Activated naive CD4-positive, alpha-beta T cell treated with anti-CD3 and anti-CD28 coated beads, Interleukin-2, amount 50 U/mL, for 16 hours (primary cell): ENCODE measurements at regions not wholly inside any gene's neighbourhood (a gene's known extent, or its start where the extent isn't known, plus 50 kb on each side); places are given as distances from the start of the nearest gene placed in this dataset.
"Not testable (repeated sequence)": the region's sequence is repeated elsewhere in the genome, so short reads cannot be mapped to it uniquely, and the experiment has no call there.

Experiments used
- DNase-seq: peaks from one replicate; pipeline ENCODE4 v3.0.0-alpha.2; 2020

DNA sequence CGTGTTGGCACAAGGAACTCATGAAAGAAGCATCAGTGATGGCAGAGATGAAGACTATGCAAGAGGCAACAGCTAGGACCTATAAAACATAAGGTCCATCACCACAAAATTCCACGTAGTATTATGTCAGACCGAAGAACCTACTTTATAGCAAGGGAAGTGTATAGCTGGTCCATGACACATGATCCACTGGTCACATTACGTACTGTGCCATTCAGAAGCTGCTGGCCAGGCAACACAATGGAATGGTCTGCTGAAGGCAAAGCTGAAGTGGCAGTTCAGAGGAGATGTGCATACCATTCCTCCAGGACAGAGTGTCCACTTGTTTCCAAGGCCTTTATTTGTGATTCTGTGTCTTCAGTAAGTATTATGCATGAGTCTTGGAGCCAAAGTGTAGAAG is 215.5 kb upstream of the UGT8 start:
- DNase-seq, result no peak

DNA sequence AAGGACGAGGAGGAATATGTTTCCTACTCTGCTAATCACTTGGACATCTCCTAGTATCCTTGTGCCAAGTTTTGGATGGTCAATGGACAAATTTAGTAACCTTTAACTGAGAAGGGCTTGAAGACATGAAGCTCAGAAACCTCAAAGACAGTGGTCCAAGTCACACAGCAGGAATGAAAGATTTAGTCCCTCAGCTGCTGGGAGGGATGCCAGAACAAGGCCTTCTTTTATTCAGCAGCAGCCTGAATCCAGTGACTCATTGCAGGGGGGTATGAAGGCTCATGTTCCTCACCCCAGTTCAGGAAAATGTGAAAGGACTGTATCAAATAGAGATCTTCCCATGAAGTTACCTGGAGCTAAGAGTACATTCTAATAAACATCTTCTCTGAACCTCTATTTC is 214.9 kb upstream of the UGT8 start:
- no peak for DNase-seq

DNA sequence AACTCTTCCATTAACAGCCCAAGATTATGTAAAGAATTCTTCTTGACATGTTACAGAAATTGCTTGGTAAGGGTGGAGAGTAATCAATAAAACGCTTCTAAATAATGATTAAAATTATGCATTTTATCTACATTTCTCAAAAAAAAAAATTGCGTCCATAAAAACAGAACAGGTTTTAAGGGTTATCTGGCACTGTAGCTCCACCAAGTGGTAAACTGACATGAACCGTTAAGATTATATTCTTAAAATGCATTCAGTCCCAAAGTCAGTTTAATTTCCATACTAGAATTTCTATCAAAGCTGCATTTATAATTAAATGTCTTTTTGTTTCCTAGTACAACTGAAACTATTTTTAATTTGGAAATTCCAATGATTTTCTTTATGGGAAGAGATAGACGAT is 214.0 kb upstream of the UGT8 start:
- no peak for DNase-seq

DNA sequence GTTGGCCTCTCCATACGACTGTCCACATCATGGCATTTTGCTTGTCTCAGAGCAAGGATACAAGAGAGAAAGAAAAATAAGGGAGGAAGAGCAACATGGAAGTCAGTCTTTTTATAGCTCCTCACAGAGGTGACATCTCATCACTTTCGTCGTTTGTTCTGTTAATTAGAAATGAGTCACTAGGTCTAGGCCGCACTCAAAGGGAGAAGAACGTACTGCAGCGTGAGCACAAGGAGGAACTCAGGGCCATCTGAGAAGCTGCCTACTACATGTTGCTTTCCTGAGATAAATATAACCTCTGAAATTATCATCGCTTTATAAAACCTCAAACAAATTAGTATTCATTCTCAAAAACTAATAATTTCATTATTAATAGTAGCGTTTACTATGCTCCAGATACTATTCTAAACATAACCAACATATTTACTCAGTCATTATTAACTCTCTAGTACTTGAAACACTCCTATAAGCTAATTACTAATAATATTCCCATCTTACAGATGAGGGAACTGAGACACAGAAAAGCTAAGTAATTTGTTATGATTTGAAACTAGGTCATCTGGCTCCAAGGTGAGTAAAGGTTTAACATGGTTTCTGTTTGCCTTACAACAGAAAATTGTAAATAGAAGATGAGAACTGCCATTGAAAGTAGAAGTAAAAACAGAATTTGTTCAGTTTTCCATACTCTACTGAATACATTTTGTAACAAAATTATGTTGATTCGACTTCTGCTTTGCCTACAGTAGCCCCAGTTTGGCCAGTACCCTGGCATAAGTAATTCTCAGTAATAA is 213.2 kb upstream of the UGT8 start:
- DNase-seq, result no peak

DNA sequence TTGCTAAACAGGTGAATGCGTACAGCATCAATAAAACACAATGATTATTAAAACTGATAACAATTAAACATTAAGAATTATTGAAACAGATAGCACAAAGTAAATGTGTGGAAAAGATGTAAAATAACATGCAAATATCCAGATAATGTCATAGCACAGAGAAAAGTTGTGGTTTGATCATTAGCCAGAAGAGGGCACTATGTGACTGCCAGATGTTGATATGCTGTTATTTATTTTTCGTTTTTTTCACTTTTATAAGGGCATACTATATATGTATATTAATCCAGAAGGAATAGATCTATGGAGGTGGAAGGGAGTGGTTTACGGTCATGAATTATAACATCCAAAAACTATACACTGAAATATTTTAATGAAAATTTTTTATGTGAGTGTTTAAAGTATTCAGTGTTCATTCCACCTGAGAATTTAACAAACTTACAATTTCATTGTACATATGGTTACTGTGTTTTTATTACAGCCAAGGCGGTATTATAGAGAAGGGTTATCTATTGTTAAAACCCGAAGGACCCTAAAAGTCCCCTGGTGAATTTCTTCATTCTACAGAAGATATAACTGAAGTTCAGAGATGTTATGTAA is 211.9 kb upstream of the UGT8 start:
- DNase-seq, result no peak

DNA sequence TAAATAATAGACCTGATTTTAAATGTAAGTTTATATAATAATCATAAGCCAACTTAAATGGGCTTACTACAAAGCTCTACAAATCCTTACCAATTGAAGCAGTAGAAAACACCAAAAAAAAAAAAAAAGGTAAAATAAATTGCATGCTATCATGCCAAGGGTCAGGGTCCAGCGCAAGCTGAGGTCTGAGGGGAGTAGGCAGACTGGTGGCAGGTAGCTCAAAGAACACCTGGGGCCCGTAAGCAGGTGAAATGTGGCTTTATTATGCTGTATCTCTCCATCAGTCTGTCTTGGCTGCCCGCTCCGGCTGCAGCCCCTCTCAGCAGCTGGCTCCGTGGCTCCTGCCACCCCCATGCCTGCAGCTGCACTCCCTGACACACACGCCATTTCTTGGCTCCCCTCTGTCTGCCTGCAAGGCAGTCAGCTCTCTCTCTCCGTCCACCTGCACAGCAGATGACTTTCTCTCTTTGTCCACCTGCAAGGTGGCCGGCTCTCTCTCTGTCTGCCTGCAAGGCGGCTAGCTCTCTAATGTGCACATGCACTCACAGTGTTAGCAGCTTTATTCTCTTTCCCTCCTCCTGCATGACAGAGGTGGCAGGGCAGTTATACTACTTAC is 209.4 kb upstream of the UGT8 start:
- DNase-seq, result no peak

DNA sequence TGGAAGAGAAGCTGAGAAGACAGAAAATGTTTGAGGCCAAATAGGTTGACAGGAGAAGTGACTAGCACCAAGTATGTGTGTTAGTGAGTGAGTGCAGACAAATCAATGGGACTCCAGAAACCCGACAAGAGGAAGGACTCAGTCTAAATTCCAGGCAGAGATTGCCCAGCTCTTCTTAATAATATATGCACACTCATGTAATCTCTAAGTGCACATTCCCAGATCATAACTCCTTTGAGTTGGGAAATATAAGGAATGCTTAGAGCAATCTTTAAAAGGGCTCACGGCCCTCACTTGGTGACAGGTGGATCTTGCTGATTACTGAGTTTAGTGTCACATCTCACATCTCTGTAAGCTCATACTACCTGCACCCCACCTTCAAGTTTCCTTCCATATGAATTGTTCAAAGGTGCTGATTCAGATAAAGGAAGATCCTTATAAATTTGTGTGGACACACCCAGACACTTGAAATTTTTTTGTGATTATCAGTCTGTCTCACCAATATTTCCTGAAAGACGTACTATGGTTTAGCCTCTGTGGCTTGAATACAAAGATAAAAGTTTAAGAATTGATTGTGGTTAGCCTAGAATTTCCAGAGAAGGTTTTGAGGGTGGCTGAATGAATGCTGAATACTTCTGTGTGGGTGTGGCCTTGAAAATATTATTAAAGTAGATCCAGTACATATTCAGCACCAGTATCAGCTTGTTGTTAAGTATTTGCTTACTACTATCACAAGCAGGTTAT is 205.1 kb upstream of the UGT8 start:
- DNase-seq, result no peak

DNA sequence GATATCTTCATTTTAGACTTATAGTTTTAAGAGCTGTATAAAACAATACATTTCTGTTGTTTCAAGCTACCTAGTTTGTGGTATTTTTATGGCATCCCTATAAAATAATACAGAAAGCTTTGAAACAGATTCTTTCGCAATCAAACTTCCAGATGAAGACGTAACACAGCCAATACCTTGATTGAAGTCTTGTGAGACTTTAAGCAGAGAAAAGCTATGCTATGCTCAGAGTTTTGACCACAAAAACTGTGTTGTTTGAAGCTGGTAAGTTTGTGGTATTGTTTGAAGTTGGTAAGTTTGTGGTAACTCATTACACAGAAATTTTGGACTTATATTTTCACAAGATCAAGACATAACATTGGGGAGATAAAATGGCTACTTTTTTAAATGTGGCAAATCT is 201.8 kb upstream of the UGT8 start:
- no peak for DNase-seq

DNA sequence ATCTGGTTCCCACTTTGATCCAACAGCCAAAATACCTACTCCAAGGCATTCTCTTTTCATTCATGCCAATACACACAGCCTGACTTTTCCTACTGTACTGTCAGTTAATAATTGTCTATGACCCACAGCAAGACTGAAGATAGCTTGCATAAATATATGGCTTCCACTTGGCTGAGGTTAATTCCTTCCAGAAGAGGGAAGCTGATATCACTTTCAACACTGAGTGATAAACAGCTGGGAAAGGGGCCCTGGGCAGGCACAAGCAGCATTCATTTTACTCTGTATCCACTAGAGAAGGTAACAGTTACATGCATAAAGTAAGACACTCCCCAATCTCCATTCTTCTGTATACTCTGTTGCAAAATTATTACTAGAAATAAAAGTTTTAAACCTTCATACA is 200.2 kb upstream of the UGT8 start:
- no peak for DNase-seq

DNA sequence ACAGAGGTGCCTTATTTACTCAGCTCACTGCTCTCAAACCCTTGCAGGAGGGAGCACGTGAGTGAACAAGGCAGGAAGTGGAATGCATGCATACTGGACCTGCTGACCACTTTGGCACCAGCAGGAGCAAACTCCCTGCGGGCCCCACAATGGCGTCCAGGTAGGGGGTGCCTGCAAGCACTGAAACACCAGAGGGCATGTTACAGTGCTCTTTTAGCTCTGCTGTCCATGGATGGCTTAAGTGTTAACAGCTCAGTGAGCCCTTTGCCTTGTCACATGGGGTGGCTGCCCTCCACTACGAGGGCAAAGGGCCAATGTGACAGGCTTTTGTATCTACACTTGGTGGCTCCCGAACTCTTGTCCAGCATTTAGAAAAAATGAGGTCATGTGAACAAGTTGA is 199.5 kb upstream of the UGT8 start:
- DNase-seq, result no peak

DNA sequence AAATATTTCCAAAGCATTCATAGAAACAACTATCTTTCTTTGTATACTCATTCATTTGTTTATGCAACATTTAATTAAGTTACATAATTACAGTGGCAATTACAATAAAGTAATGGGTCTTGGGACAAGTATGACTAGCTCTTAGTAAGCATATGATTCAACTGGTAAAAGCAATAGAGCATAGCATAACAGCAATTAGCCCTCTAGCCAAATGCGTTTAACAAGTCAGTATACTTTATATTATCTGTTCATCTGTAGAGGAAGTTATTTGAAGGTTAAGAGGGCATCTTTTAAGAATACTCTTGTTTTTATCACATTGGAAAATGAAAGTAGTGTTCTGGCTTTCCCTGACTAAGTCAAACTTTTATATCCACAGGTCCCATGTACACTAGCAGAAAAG is 198.1 kb upstream of the UGT8 start:
- DNase-seq, result no peak

DNA sequence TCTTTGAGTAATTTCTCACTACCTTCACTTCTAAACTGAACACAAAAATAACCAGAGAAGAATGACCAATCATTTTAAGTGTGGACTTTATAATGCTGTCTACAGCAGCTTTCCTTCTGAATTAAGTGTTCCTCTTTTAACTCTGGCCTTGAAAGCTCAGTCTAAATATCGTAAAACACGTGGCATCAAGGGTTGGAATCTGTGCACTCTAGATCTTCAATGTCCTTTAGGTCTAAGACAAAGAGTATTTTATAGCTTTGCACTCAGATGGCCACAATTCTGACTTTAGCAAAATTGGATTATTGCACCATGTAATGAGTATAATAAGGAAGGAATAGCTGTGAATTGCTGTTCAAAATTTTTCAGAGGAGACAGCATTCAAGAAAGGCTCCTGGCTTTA is 197.1 kb upstream of the UGT8 start:
- no peak for DNase-seq

DNA sequence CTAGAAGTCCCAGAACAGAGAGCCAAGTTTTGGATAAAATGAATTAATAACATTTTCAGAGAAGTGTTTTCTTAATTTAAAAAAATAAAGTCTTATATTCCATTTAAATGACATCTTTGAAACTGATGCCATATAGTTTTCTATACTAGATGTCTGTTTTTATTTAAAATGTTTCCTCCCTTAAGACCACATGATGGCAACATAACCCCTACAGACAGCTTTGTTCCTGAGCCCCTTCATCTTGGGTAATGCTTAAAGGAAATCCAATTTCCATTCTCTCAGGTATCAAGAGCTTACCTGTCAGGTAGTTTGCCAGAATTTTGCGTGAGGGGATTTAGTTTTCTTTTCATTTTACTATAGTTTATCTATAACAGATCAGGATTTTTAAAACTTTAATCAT is 181.4 kb upstream of the UGT8 start:
- no peak for DNase-seq

DNA sequence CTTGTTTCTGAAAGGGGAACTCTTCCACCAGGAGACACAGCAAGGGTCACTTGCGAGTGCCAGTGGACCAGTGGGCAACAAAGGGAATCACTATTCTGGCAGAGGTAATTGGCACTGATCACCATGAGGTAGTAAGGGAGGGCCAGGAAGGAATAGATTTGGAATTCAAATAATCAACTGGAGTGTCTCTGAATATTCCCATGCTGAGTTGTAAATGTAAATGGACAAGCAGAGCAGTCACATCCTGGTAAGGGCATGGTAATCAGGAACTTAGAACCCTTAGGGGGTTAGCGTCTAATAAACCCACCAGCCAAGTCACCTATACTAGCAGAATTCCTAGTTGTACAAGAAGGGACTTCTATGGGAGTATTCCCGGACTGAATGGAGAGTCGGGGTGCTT is 178.5 kb upstream of the UGT8 start:
- DNase-seq, result no peak

DNA sequence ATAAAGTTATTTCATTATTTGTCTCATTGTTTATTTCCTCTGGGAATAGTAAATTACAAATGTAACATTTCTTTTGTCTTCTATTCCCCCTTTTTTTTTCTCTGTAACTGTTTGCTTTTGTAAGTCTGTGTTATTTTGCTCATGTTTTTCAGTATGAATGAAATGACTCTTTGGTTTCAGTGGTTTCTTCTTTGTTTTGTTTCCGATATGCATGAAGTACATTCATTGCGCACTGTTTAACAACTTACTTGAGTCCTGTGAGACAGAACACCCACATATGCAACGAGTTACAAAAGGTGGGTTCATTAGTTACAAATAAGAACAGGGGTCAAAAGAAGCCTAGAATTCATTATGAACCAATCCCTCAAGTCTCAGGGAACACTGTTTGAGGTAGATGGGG is 175.0 kb upstream of the UGT8 start:
- DNase-seq, result no peak

DNA sequence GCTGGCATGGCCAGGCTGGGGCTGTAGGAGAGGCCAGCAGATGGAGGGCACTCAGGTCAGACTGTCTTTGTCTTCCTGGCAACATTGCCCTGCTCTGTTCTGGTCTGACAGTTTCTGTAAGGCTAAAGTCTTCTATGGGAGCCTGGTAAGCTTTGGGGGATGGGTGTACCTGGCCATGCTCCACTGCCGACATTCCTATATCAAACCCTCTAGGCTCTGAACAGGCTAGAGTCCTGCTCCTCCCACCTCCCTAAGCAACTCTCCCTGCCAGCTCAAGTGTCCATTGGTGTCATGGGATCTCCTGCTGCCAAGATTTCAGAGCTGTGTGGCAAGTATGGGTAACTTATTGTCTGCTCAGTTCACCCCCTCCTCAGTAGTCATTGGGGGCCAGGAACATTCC is 163.5 kb upstream of the UGT8 start:
- DNase-seq, result no peak

DNA sequence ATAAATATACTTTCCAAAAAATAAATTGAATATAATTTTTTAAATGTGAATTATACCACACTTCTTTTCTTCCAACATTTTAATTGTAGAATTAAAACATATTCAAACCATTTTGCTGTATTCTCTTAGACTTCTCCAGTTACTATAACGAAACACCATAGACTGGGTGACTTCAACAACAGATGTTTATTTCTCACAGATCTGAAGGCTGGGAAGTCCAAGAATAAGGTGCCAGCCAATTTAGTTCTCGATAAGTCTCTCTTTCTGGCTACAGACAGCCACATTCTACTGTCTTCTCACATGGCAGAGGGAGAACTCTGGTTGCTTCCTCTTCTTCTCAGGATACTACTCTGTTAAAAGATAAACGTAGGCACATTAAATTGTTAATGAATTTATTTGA is 155.8 kb upstream of the UGT8 start:
- DNase-seq, result no peak

DNA sequence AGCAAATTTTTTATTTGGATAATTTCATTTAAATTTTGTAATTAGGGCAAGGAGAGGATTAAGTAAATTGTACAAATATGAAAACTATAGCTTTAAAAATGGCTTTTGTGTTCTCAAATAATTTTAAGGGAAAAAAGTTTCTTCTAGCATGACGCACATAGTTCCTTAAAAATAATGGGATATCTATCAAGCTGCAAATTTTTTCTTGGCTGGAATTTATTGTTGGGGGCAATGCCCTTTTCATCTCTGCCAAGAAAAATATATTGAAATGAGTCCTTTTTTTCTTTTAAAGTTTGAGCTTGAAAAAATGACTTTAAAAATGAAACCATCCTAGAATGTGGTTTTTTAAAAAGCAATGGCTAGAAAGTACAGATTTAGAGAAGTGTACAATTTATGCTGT is 154.4 kb upstream of the UGT8 start:
- DNase-seq, result no peak

DNA sequence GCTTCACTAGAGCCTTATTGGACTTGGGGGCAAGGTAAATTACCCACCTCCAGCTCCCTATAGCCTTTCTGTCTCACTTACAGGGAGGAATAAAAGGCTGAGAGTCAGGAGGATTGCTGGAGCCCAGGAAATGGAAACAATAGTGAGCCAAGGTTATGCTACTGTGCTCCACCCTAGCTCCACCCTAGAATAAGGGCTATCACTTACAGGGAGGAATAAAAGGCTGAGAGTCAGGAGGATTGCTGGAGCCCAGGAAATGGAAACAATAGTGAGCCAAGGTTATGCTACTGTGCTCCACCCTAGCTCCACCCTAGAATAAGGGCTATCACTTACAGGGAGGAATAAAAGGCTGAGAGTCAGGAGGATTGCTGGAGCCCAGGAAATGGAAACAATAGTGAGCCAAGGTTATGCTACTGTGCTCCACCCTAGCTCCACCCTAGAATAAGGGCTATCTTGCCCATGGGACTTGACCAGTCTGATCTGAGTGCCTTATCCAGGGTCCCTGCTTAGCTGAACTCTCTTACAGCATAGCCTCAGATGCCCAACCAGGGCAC is 150.6 kb upstream of the UGT8 start:
- DNase-seq, result not testable (repeated sequence)

DNA sequence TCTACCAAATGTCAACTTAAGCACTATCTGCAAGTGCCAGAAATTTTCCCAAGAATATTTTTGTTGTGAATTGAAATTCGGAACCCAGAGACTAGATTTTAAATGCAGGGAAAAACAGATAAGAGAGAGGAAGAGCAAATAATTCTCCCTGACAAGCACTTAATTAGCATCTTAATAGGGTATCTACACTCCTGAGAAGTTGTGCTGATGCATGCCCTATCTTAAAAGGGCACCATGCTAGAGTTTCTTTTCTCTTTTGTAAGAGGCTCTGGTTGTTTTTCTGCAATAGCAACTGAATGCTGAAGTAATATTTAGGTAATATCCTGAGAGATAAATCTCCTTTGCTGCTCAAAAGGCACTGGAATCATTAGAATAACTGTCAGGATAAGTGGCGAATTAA is 139.9 kb upstream of the UGT8 start:
- DNase-seq, result no peak

DNA sequence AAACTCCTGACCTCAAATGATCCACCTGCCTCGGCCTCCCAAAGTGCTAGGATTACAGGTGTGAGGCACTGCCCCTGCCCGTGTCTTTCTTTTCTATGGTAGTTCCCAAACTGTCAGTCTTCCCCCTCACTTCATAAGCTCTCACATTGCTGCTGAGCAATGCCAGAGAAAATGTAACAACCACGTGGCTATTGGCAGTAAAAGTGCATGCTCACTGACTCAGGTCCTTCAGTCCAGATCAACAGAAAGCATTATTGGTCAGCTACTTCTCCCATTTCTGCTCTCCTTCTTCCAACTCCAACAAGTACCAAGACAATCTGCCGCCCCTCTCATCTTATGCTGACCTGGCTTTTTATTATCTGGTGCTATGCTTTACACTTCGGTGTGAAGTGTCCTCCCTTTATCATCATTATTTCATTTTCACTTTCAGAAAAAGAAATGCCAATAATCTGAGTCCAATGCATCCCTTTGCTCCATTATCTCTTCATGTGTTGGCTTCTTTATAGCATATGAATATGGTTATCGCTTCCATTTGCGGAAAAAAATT is 133.8 kb upstream of the UGT8 start:
- DNase-seq, result no peak

DNA sequence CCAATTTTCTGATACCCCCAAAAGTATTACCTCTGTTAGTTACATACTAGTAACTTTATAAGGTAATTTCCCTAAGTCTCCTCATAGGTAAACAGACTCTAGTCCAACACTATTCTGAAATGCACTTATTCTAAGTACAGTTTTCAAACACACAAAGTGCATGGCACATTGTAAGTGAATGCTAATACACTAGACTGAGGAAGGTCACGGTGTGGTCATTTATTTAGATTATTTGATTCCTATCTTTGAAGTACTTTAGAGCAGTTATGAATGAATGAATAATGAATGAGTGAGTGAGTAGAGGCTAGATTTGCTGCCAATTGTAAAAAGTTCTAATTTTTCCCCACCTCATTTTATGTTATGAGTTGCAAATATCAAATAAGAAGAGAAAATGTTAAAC is 132.8 kb upstream of the UGT8 start:
- no peak for DNase-seq

DNA sequence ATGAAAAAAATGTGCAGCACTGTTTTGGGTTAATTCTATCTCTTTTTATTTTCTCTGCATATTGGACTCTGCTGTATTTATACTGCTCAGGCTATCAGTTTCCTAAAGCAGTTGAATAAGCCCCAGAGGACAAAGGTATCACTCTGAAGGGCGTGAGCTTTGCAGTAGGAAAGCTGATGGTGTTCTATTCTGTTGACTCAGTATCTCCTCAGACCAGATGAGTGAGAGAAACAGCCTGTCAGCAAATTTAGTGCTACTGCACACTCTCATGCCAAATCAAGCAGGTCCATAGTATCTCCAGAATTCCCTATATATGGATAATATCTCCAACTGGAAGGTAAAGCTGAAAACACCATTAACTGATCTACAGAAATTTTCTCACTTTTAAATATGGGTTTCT is 132.3 kb upstream of the UGT8 start:
- no peak for DNase-seq
